ENCODE measurements at regions not wholly inside any gene's neighbourhood (a gene's known extent, or its start where the extent isn't known, plus 50 kb on each side); places are given as distances from the start of the nearest gene placed in this dataset.

GRCh38 chr20:43323592-43323991, 133.9 kb upstream of the PTPRT start:
- TF ChIP-seq CTCF (IDR thresholded peaks at IDR 0.05; ENCODE audit: low read depth, low read length, missing input control), result no peak
- no peak for TF ChIP-seq TAF1 (conservative IDR thresholded peaks at IDR 0.05)
- TF ChIP-seq YY1 (IDR thresholded peaks at IDR 0.05), result no peak
- TF ChIP-seq HNF4G (IDR thresholded peaks at IDR 0.05), result no peak
- TF ChIP-seq SP1 (IDR thresholded peaks at IDR 0.05), result no peak
- TF ChIP-seq EGR1 (IDR thresholded peaks at IDR 0.05; ENCODE audit: low read depth in 2 of 2), result no peak
- TF ChIP-seq RAD21 (IDR thresholded peaks at IDR 0.05), result no peak
- TF ChIP-seq GABPA (IDR thresholded peaks at IDR 0.05 in 1 of 2, conservative IDR thresholded peaks at IDR 0.05 in 1 of 2), result no peak
- no peak for TF ChIP-seq JUND (IDR thresholded peaks at IDR 0.05)
- TF ChIP-seq ZBTB33 (IDR thresholded peaks at IDR 0.05), result no peak
